CD14-positive monocyte (primary cell): ENCODE measurements at regions not wholly inside any gene's neighbourhood (a gene's known extent, or its start where the extent isn't known, plus 50 kb on each side); places are given as distances from the start of the nearest gene placed in this dataset.

Experiments used
- DNase-seq, 3 donors: peaks; one replicate each; pipeline ENCODE4 v3.0.0-alpha.2; 2011 to 2022
- H2AFZ ChIP-seq: 2 replicates; pipeline ENCODE4 v1.6.0; 2012; ENCODE audit warnings: mild to moderate bottlenecking, low read depth, low read length, inconsistent platforms; ENCODE audit not compliant: insufficient read depth, poor library complexity, severe bottlenecking
- H3K27ac ChIP-seq, 2 donors: 1 replicate in 1 of 2; 2 replicates in 1 of 2; pipeline ENCODE4 v1.5.1; 2012 to 2013; ENCODE audit warnings: low read length in 2 of 2, control low read depth in 1 of 2, inconsistent platforms in 1 of 2, low read depth in 1 of 2, mild to moderate bottlenecking in 1 of 2
- H3K27me3 ChIP-seq, 2 donors: one replicate each; pipeline versions ENCODE4 v1.6.0 to v1.6.1; 2011 to 2013; ENCODE audit warnings: low read length in 2 of 2; ENCODE audit not compliant: control insufficient read depth in 2 of 2, insufficient read depth in 2 of 2
- H3K36me3 ChIP-seq, 2 donors: replicated peaks in 1 of 2; 1 replicate in 1 of 2; 2 replicates in 1 of 2; pipeline versions ENCODE4 v1.5.1 to v1.6.1; 2012 to 2013; ENCODE audit warnings: low read length in 2 of 2, control low read depth in 1 of 2, inconsistent platforms in 1 of 2, mild to moderate bottlenecking in 1 of 2; ENCODE audit not compliant: insufficient read depth in 2 of 2, control insufficient read depth in 1 of 2
- H3K4me1 ChIP-seq, 2 donors: 1 replicate in 1 of 2; 2 replicates in 1 of 2; pipeline versions ENCODE4 v1.5.1 to v1.6.1; 2012 to 2013; ENCODE audit warnings: low read length in 2 of 2, control low read depth in 1 of 2, inconsistent platforms in 1 of 2, mild to moderate bottlenecking in 1 of 2, moderate library complexity in 1 of 2; ENCODE audit not compliant: insufficient read depth in 2 of 2, control insufficient read depth in 1 of 2
- H3K4me2 ChIP-seq: replicated peaks from 2 replicates; pipeline ENCODE3; 2012; ENCODE audit warnings: low read length, moderate library complexity, mild to moderate bottlenecking; ENCODE audit not compliant: poor library complexity, severe bottlenecking; ENCODE audit errors: extremely low read depth
- H3K4me3 ChIP-seq, 3 experiments: fragments of 200-600 bp in 1 of 3; sonication (generic) in 1 of 3; replicated peaks in 1 of 3; 1 replicate in 2 of 3; 2 replicates in 1 of 3; pipeline ENCODE4 v1.5.1; 2011 to 2013; ENCODE audit warnings: low read length in 3 of 3, mild to moderate bottlenecking in 3 of 3, control low read depth in 2 of 3, low read depth in 2 of 3, inconsistent platforms in 1 of 3, moderate library complexity in 1 of 3
- H3K79me2 ChIP-seq: 2 replicates; pipeline ENCODE4 v1.6.0; 2012; ENCODE audit warnings: mild to moderate bottlenecking, control low read depth, inconsistent platforms, low read length, moderate library complexity; ENCODE audit not compliant: insufficient read depth
- H3K9ac ChIP-seq: 2 replicates; pipeline ENCODE4 v1.6.0; 2017; ENCODE audit warnings: low read length, mild to moderate bottlenecking; ENCODE audit not compliant: insufficient read depth, poor library complexity, severe bottlenecking
- H3K9me3 ChIP-seq, 2 donors: replicated peaks in 1 of 2; 1 replicate in 1 of 2; 2 replicates in 1 of 2; pipeline versions ENCODE4 v1.5.1 to v1.6.1; 2012 to 2013; ENCODE audit warnings: low read length in 2 of 2, control low read depth in 1 of 2; ENCODE audit not compliant: control insufficient read depth in 1 of 2, insufficient read depth in 1 of 2
- H4K20me1 ChIP-seq: 2 replicates; pipeline ENCODE4 v1.6.0; 2012; ENCODE audit warnings: mild to moderate bottlenecking, low read length, control low read depth, moderate library complexity; ENCODE audit not compliant: insufficient read depth
- H3K27ac Mint-ChIP-seq, 7 donors: one replicate each; pipeline ENCODE4 v1.8.0; 2020; ENCODE audit warnings: mild to moderate bottlenecking in 7 of 7, mixed read lengths in 7 of 7, moderate library complexity in 6 of 7, inconsistent platforms in 2 of 7
- H3K27me3 Mint-ChIP-seq, 3 donors: one replicate each; pipeline ENCODE4 v1.8.0; 2021 to 2022; ENCODE audit warnings: low read depth in 3 of 3, mild to moderate bottlenecking in 3 of 3, mixed read lengths in 3 of 3, moderate library complexity in 3 of 3, inconsistent platforms in 1 of 3
- H3K36me3 Mint-ChIP-seq, 2 donors: one replicate each; pipeline ENCODE4 v1.8.0; 2020; ENCODE audit warnings: mixed read lengths in 2 of 2, inconsistent platforms in 1 of 2, mild to moderate bottlenecking in 1 of 2
- H3K4me1 Mint-ChIP-seq: one replicate; pipeline ENCODE4 v1.8.0; 2020; ENCODE audit warnings: mild to moderate bottlenecking, mixed read lengths
- H3K4me3 Mint-ChIP-seq, 2 donors: one replicate each; pipeline ENCODE4 v1.8.0; 2020; ENCODE audit warnings: mild to moderate bottlenecking in 2 of 2, mixed read lengths in 2 of 2, moderate library complexity in 1 of 2
- H3K9me3 Mint-ChIP-seq, 7 donors: one replicate each; pipeline ENCODE4 v1.8.0; 2020 to 2022; ENCODE audit warnings: mixed read lengths in 7 of 7, mild to moderate bottlenecking in 6 of 7, moderate library complexity in 6 of 7, inconsistent platforms in 2 of 7
- WGBS: methylation state at CpG from one replicate; pipeline ENCODE4 v1.1.5; 2013; ENCODE audit warnings: missing lambda C conversion rate; ENCODE audit not compliant: insufficient coverage; 5-methylcytosine and 5-hydroxymethylcytosine counted together
- intact Hi-C, 2 donors: fragments of 100-400 bp; cut with micrococcal nuclease; formaldehyde crosslinking; loops; one replicate each; pipeline versions ENCODE4 v1.15.0 to v1.15.1; 2023
- TF ChIP-seq, protein P1 (sequence below): fragments of 200-600 bp; IDR thresholded peaks from one replicate; pipeline ENCODE4 v1.8.0; 2022; ENCODE audit warnings: antibody characterized with exemption, mild to moderate bottlenecking

- Mint-ChIP-seq H3K4me3 (no peak overlapping the region), H3K9me3 (no peaks in the 10 kb centered on the region), H3K36me3 (no peaks in the 10 kb centered on the region), H3K27ac (no peak overlapping the region), H3K4me1 (no peaks in the 10 kb centered on the region), H3K27me3 (peaks cover 0 to 4% (median 3%) of the 10 kb centered on the region in 3 donors)
- no peaks in the 10 kb centered on the region for H3K4me1 ChIP-seq
- H3K79me2 ChIP-seq, result no peaks in the 10 kb centered on the region
- no peaks in the 10 kb centered on the region for H3K9me3 ChIP-seq
- intact Hi-C loops, result no loop called here
- H2AFZ ChIP-seq, result no peak overlapping the region
- H3K27ac ChIP-seq, result no peak overlapping the region
- H3K4me3 ChIP-seq, result no peak overlapping the region
- no peak for DNase-seq
- H3K27me3 ChIP-seq, result no peaks in the 10 kb centered on the region
- WGBS, result no CpG with 5 or more reads among the region's 2 CpGs
- TF ChIP-seq, protein P1, sequence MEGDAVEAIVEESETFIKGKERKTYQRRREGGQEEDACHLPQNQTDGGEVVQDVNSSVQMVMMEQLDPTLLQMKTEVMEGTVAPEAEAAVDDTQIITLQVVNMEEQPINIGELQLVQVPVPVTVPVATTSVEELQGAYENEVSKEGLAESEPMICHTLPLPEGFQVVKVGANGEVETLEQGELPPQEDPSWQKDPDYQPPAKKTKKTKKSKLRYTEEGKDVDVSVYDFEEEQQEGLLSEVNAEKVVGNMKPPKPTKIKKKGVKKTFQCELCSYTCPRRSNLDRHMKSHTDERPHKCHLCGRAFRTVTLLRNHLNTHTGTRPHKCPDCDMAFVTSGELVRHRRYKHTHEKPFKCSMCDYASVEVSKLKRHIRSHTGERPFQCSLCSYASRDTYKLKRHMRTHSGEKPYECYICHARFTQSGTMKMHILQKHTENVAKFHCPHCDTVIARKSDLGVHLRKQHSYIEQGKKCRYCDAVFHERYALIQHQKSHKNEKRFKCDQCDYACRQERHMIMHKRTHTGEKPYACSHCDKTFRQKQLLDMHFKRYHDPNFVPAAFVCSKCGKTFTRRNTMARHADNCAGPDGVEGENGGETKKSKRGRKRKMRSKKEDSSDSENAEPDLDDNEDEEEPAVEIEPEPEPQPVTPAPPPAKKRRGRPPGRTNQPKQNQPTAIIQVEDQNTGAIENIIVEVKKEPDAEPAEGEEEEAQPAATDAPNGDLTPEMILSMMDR, result no peak
- no peaks in the 10 kb centered on the region for H4K20me1 ChIP-seq
- H3K36me3 ChIP-seq, result no peaks in the 10 kb centered on the region
- H3K9ac ChIP-seq, result no peak overlapping the region
- H3K4me2 ChIP-seq, result no peak overlapping the region
These were observed 128.0 kb upstream of the MCHR2 start for GRCh38 chr6:100121854-100122609.

GRCh38 chr6:100119261-100119660 is 125.2 kb upstream of the MCHR2 start:
- 80% methylated on average over 1 of the region's 4 CpGs for WGBS

More at GRCh38 chr6:100119261-100119660, 125.2 kb upstream of the MCHR2 start:
- Mint-ChIP-seq H3K36me3 (no peaks in the 10 kb centered on the region), H3K27me3 (peaks cover 0 to 6% (median 3%) of the 10 kb centered on the region in 3 donors), H3K4me1 (no peaks in the 10 kb centered on the region), H3K9me3 (no peaks in the 10 kb centered on the region), H3K27ac (no peak overlapping the region), H3K4me3 (no peak overlapping the region)
- H2AFZ ChIP-seq, result no peak overlapping the region
- H3K27me3 ChIP-seq, result peaks cover 0 to 2% of the 10 kb centered on the region in 2 donors
- no peak overlapping the region for H3K4me2 ChIP-seq
- H3K27ac ChIP-seq, result no peak overlapping the region
- H3K79me2 ChIP-seq, result no peaks in the 10 kb centered on the region
- H3K9ac ChIP-seq, result no peak overlapping the region
- TF ChIP-seq, protein P1, result no peak
- no peaks in the 10 kb centered on the region for H3K9me3 ChIP-seq
- H3K4me1 ChIP-seq, result no peaks in the 10 kb centered on the region
- DNase-seq, result no peak
- H3K4me3 ChIP-seq, result no peak overlapping the region
- no peaks in the 10 kb centered on the region for H3K36me3 ChIP-seq
- no peaks in the 10 kb centered on the region for H4K20me1 ChIP-seq
- intact Hi-C loops, result no loop called here
